SK-N-SH (cell line): ENCODE measurements at regions not wholly inside any gene's neighbourhood (a gene's known extent, or its start where the extent isn't known, plus 50 kb on each side); places are given as distances from the start of the nearest gene placed in this dataset.

Source experiments
- CTCF ChIA-PET: fragments of 300-600, 350-600 bp; formaldehyde crosslinking; extraction: SDS; loops from one replicate; lab custom pipeline; 2021; lab: Yijun Ruan, JAX
- POLR2A ChIA-PET: fragments of 350-600 bp; sonication (Branson Sonifier 250); formaldehyde crosslinking; extraction: SDS; loops from one replicate; lab custom pipeline; 2020; ENCODE audit warnings: antibody characterized with exemption, inconsistent platforms; lab: Yijun Ruan, JAX
- DNase-seq: peaks from one replicate; pipeline ENCODE4 v3.0.0; 2012
- H2AFZ ChIP-seq: fragments of 200-600 bp; sonication (generic); 2 replicates; pipeline ENCODE4 v1.8.1; 2016; ENCODE audit warnings: antibody characterized with exemption, mild to moderate bottlenecking, low read depth
- H3F3A ChIP-seq: fragments of 200-600 bp; sonication (generic); replicated peaks from 2 replicates; pipeline ENCODE3; 2016; ENCODE audit warnings: antibody characterized with exemption, mild to moderate bottlenecking; ENCODE audit not compliant: insufficient read depth
- H3K27ac ChIP-seq, 2 experiments: fragments of 200-500 bp in 1 of 2; fragments of 200-600 bp in 1 of 2; sonication (Bioruptor generic) in 1 of 2; sonication (generic), shearing (Covaris generic) in 1 of 2; 2 replicates each; pipeline versions ENCODE4 v1.5.1 to v1.6.1; 2014 to 2016; ENCODE audit warnings: low read depth in 2 of 2, inconsistent platforms in 1 of 2, low read length in 1 of 2, mild to moderate bottlenecking in 1 of 2, mixed read lengths in 1 of 2
- H3K27me3 ChIP-seq: fragments of 200-600 bp; sonication (generic), shearing (Covaris generic); 2 replicates; pipeline ENCODE4 v1.6.1; 2016; ENCODE audit warnings: mixed run types; ENCODE audit not compliant: insufficient read depth
- H3K36me3 ChIP-seq, 2 experiments: fragments of 200-500 bp in 1 of 2; fragments of 200-600 bp in 1 of 2; sonication (Bioruptor generic) in 1 of 2; sonication (generic) in 1 of 2; replicated peaks in 1 of 2; 2 replicates each; pipeline versions ENCODE3 to v1.5.1; 2014 to 2016; ENCODE audit warnings: low read length in 1 of 2, mild to moderate bottlenecking in 1 of 2; ENCODE audit not compliant: insufficient read depth in 2 of 2, control insufficient read depth in 1 of 2
- H3K4me1 ChIP-seq, 2 experiments: fragments of 200-500 bp in 1 of 2; fragments of 200-600 bp in 1 of 2; sonication (Bioruptor generic) in 1 of 2; sonication (generic), shearing (Covaris generic) in 1 of 2; 2 replicates each; pipeline versions ENCODE4 v1.5.1 to v1.6.1; 2014 to 2016; ENCODE audit warnings: low read depth in 1 of 2, low read length in 1 of 2, mixed run types in 1 of 2; ENCODE audit not compliant: insufficient read depth in 2 of 2, control insufficient read depth in 1 of 2
- H3K4me2 ChIP-seq: fragments of 200-600 bp; sonication (generic), shearing (Covaris generic); 2 replicates; pipeline ENCODE4 v1.6.1; 2017; ENCODE audit warnings: mixed run types
- H3K4me3 ChIP-seq, 2 experiments: fragments of 200-500 bp in 1 of 2; fragments of 200-600 bp in 1 of 2; sonication (Bioruptor generic) in 1 of 2; sonication (generic), shearing (Covaris generic) in 1 of 2; 2 replicates each; pipeline versions ENCODE4 v1.5.1 to v1.8.1; 2014 to 2016; ENCODE audit warnings: low read depth in 2 of 2, inconsistent platforms in 1 of 2, low read length in 1 of 2, mild to moderate bottlenecking in 1 of 2, mixed read lengths in 1 of 2, moderate library complexity in 1 of 2
- H3K79me2 ChIP-seq: fragments of 200-600 bp; sonication (generic); 2 replicates; pipeline ENCODE4 v1.8.1; 2017; ENCODE audit warnings: mild to moderate bottlenecking; ENCODE audit not compliant: insufficient read depth
- H3K9ac ChIP-seq: fragments of 200-600 bp; sonication (generic); 2 replicates; pipeline ENCODE4 v1.6.1; 2017; ENCODE audit warnings: mixed run types
- H3K9me2 ChIP-seq: fragments of 200-600 bp; sonication (generic); 2 replicates; pipeline ENCODE4 v1.6.1; 2017; ENCODE audit warnings: mixed run types
- H3K9me3 ChIP-seq: fragments of 200-600 bp; sonication (generic); 2 replicates; pipeline ENCODE4 v1.6.1; 2017; ENCODE audit warnings: mixed run types, mild to moderate bottlenecking, moderate library complexity
- H4K20me1 ChIP-seq: fragments of 200-600 bp; sonication (generic); 2 replicates; pipeline ENCODE4 v1.6.1; 2017; ENCODE audit warnings: mild to moderate bottlenecking, mixed run types; ENCODE audit not compliant: insufficient read depth
- CHD2 ChIP-seq: fragments of 150-350 bp; IDR thresholded peaks from 2 replicates; pipeline ENCODE4 v1.6.1; 2018; ENCODE audit warnings: low read length; ENCODE audit not compliant: partially characterized antibody
- CTCF ChIP-seq: fragments of 200-600 bp; sonication (generic); IDR thresholded peaks from 2 replicates; pipeline ENCODE4 v1.6.1; 2017; ENCODE audit warnings: antibody characterized with exemption, mild to moderate bottlenecking, moderate library complexity
- ELF1 ChIP-seq: IDR thresholded peaks from 2 replicates; pipeline ENCODE4 v1.4.0; 2012
- EP300 ChIP-seq, 2 experiments: IDR thresholded peaks; 2 replicates each; pipeline versions ENCODE4 v1.4.0 to v1.6.1; 2012; ENCODE audit warnings: borderline replicate concordance in 1 of 2, low read depth in 1 of 2, low read length in 1 of 2
- EZH2phosphoT487 ChIP-seq: fragments of 200-600 bp; sonication (generic); IDR thresholded peaks from 2 replicates; pipeline ENCODE4 v1.6.1; 2017; ENCODE audit warnings: low read depth, mixed run types, mild to moderate bottlenecking, antibody characterized with exemption, moderate library complexity, borderline replicate concordance
- FOSL2 ChIP-seq: IDR thresholded peaks from 2 replicates; pipeline ENCODE4 v1.4.0; 2012; ENCODE audit warnings: low read depth, mild to moderate bottlenecking, moderate library complexity, borderline replicate concordance
- FOXJ3 ChIP-seq: sonication (generic); formaldehyde crosslinking; IDR thresholded peaks from 2 replicates; pipeline ENCODE4 v1.5.1; 2020; ENCODE audit warnings: mild to moderate bottlenecking, missing genetic modification reagents
- FOXM1 ChIP-seq: IDR thresholded peaks from 2 replicates; pipeline ENCODE4 v1.4.0; 2012; ENCODE audit warnings: low read depth, mild to moderate bottlenecking
- GABPA ChIP-seq: IDR thresholded peaks from 2 replicates; pipeline ENCODE4 v1.4.0; 2012; ENCODE audit warnings: low read depth, mild to moderate bottlenecking
- JUND ChIP-seq: IDR thresholded peaks from 2 replicates; pipeline ENCODE4 v1.4.0; 2012
- MEF2A ChIP-seq: IDR thresholded peaks from 2 replicates; pipeline ENCODE4 v1.4.0; 2012; ENCODE audit warnings: low read depth, borderline replicate concordance
- MXI1 ChIP-seq: IDR thresholded peaks from 2 replicates; pipeline ENCODE4 v1.6.1; 2012; ENCODE audit warnings: mild to moderate bottlenecking, low read depth, low read length, improper control_type of control experiment
- NFIC ChIP-seq: IDR thresholded peaks from 2 replicates; pipeline ENCODE4 v1.4.0; 2012; ENCODE audit warnings: borderline replicate concordance
- PBX3 ChIP-seq: IDR thresholded peaks from 2 replicates; pipeline ENCODE4; 2012
- RCOR1 ChIP-seq: fragments of 150-350 bp; IDR thresholded peaks from 2 replicates; pipeline ENCODE4 v1.6.1; 2017; ENCODE audit warnings: antibody characterized with exemption, low read length
- RFX5 ChIP-seq: IDR thresholded peaks from 2 replicates; pipeline ENCODE4 v1.6.1; 2012; ENCODE audit warnings: mild to moderate bottlenecking, improper control_type of control experiment, low read length
- SIN3A ChIP-seq: IDR thresholded peaks from 2 replicates; pipeline ENCODE4 v1.6.1; 2012; ENCODE audit warnings: low read depth, mild to moderate bottlenecking, low read length, moderate library complexity, borderline replicate concordance
- SMC3 ChIP-seq: IDR thresholded peaks from 2 replicates; pipeline ENCODE4 v1.6.1; 2012; ENCODE audit warnings: low read depth, low read length, improper control_type of control experiment
- TCF12 ChIP-seq: IDR thresholded peaks from 2 replicates; pipeline ENCODE4 v1.4.0; 2012
- USF2 ChIP-seq: fragments of 150-350 bp; IDR thresholded peaks from 2 replicates; pipeline ENCODE4 v1.6.1; 2017; ENCODE audit warnings: antibody characterized with exemption, low read length, low read depth, borderline replicate concordance
- YY1 ChIP-seq: IDR thresholded peaks from 2 replicates; pipeline ENCODE4 v1.4.0; 2012; ENCODE audit warnings: low read depth, mild to moderate bottlenecking
- ZBTB33 ChIP-seq: IDR thresholded peaks from 2 replicates; pipeline ENCODE4 v1.4.0; 2012; ENCODE audit warnings: low read depth, borderline replicate concordance
- WGBS: methylation state at CpG from one replicate; pipeline ENCODE4 v1.1.6; 2017; ENCODE audit warnings: low lambda C conversion rate; 5-methylcytosine and 5-hydroxymethylcytosine counted together

- CTCF ChIA-PET, result interaction anchor here (1.2 kb wide), 2 partner anchors 24 to 27 kb away, joined by 3 read pairs; no protein-coding TSS in a partner anchor
Measured at GRCh38 chr6:165092881-165093595, 216.4 kb downstream of the C6orf118 start.

GRCh38 chr6:165091121-165091785, 218.2 kb downstream of the C6orf118 start:
- CTCF ChIA-PET, result interaction anchor here (1.0 kb wide), 1 partner anchor 76 kb away, joined by 3 read pairs; no protein-coding TSS in a partner anchor
- TF ChIP-seq EP300 (IDR thresholded peaks at IDR 0.05; ENCODE audit: borderline replicate concordance in 1 of 2, low read depth in 1 of 2, low read length in 1 of 2) (no peak), ELF1 (no peak), YY1 (no peak), GABPA (no peak), CHD2 (no peak), JUND (no peak), RCOR1 (no peak), RFX5 (no peak), EZH2phosphoT487 (no peak), ZBTB33 (no peak), MEF2A (no peak), FOXJ3 (CRISPR knock-in tag) (no peak), PBX3 (no peak), NFIC (no peak), MXI1 (no peak), FOSL2 (no peak), TCF12 (no peak), CTCF (no peak), USF2 (no peak)
- Histone ChIP-seq H3K4me1 (no peaks in the 10 kb centered on the region; a peak in 2 of 4 replicates), H3K79me2 (no peaks in the 10 kb centered on the region), H3K27me3 (no peaks in the 10 kb centered on the region), H3K9me2 (no peaks in the 10 kb centered on the region), H3F3A (no peaks in the 10 kb centered on the region), H3K9me3 (no peaks in the 10 kb centered on the region), H3K4me3 (no peak overlapping the region), H3K9ac (no peak overlapping the region), H3K27ac (no peak overlapping the region), H2AFZ (no peak overlapping the region), H4K20me1 (no peaks in the 10 kb centered on the region), H3K4me2 (no peak overlapping the region), H3K36me3 (no peaks in the 10 kb centered on the region)
- POLR2A ChIA-PET, result no interaction called here
- no peak for DNase-seq
- 41% methylated on average over 8 of the region's 8 CpGs for WGBS

More at GRCh38 chr6:165092881-165093595, 216.4 kb downstream of the C6orf118 start:
- POLR2A ChIA-PET, result no interaction called here
- Histone ChIP-seq H3K4me3 (no peak overlapping the region), H4K20me1 (no peaks in the 10 kb centered on the region), H3K27me3 (no peaks in the 10 kb centered on the region), H3K4me1 (no peaks in the 10 kb centered on the region; a peak in 1 of 4 replicates), H3K36me3 (no peaks in the 10 kb centered on the region), H3K4me2 (no peak overlapping the region), H3K9me2 (no peaks in the 10 kb centered on the region), H3K27ac (no peak overlapping the region), H3K9ac (no peak overlapping the region), H3F3A (no peaks in the 10 kb centered on the region), H3K79me2 (no peaks in the 10 kb centered on the region), H2AFZ (no peak overlapping the region), H3K9me3 (no peaks in the 10 kb centered on the region)
- no peak for DNase-seq
- TF ChIP-seq YY1, result no peak
- TF ChIP-seq RFX5, result no peak
- no peak for TF ChIP-seq SIN3A
- no peak for TF ChIP-seq GABPA
- no peak for TF ChIP-seq SMC3
- no peak for TF ChIP-seq RCOR1
- TF ChIP-seq FOXM1, result no peak
- 23% methylated on average over 6 of the region's 6 CpGs for WGBS
